ENCODE measurements at regions not wholly inside any gene's neighbourhood (a gene's known extent, or its start where the extent isn't known, plus 50 kb on each side); places are given as distances from the start of the nearest gene placed in this dataset.
"Not testable (repeated sequence)": the region's sequence is repeated elsewhere in the genome, so short reads cannot be mapped to it uniquely, and the experiment has no call there.

DNA sequence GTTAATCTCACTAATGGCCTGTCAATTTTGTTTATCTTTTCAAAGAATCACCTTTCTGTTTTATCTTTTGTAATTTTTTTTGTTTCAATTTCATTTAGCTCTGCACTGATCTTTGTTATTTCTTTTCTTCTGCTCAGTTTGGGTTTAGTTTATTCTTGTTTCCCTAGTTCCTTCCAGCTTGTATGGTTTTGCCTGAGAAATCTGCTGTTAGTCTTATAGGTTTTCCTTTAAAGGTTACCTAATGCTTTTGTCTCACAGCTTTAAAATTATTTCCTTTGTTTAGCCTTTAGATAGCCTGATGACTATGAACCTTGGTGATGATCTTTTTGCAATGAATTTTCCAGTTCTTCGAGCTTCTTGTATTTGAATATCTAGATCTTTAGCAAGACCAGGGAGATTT is 1869.8 kb upstream of the PCDH20 start:
- DNase-seq (ENCODE audit: low read depth, low spot score): no peak

GRCh38 chr13:63279136-63279535 is 1863.5 kb upstream of the PCDH20 start:
- DNase-seq (ENCODE audit: low read depth, low spot score): no peak

GRCh38 chr13:63274772-63275171 is 1859.1 kb upstream of the PCDH20 start:
- DNase-seq (ENCODE audit: low read depth, low spot score): no peak

- DNase-seq (ENCODE audit: low read depth, low spot score): no peak
Observed at GRCh38 chr13:63249411-63250187, 1834.0 kb upstream of the PCDH20 start.

GRCh38 chr13:63236667-63237396 is 1821.2 kb upstream of the PCDH20 start:
- DNase-seq (ENCODE audit: low read depth, low spot score): not testable (repeated sequence)

GRCh38 chr13:63218596-63218995 is 1802.9 kb upstream of the PCDH20 start:
- not testable (repeated sequence) for DNase-seq (ENCODE audit: low read depth, low spot score)

DNA sequence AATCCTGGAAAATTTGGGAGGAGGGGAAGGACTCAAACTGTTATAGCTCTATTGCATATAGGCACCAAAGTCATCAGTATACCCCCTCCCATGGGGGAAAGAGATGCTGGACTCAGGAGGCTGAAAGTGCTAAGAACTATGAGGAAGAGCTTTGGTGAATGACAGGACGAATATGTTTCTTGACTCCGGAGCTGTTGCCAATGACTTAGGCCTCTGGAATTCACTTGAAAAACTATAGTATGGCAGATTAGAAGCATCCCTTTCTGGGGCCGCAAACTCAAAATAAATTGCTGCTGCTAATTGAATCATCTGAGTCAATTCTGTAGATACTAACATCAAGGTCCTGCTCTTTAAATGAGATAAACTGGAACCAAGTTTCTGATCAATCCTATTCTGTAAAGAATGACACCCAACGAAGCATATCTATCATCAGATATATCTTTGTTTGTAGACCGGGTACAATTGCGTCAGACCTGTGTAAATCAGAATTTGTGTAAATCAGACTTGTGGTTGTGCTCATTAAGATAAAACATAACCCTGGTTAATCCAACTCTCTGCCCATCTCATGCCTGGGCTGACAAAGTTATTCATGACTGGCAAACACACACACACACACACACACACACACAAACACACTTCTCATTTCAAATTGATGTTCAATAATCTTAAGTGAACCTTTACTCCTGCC is 1793.8 kb upstream of the PCDH20 start:
- DNase-seq (ENCODE audit: low read depth, low spot score): no peak

DNA sequence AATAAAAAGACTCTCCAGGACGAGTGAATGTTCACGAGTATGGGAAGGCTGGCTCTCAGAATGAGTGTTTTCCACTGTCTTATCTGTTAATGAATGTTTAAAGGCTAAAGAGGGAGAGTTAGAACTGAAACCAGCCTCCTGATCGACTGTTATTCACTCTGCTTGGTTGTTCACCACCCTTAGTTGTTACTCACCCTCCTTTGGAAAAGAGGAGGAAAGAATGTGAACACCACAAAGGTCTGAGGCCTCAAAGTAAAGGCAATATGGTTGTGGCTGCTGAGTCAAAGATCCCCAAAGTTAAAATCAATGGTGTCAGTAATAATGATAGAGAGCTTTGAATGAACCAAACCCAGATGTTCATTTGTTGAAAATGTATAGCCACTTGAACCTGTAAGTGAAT is 1793.2 kb upstream of the PCDH20 start:
- DNase-seq (ENCODE audit: low read depth, low spot score): no peak

DNA sequence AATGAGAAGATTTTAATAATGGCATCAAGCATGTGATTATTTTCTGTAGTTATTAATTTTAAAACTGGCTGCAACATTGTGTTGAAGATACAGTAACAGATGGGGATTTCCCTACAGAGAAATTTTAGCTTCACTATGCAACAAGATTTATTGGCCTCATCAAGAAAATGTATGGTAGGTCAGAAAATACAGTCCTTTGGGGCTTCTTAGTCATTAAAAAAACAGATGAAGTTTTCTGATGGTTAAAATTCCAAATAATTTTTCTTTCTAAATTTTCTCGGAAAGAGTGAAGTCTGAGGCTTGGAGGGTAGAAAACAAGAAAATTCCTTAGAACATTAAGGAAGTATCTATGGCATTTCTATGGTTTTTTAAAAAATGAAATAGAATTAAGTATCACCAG is 1790.8 kb upstream of the PCDH20 start:
- peak; percentile 18 for DNase-seq (ENCODE audit: low read depth, low spot score)

GRCh38 chr13:63201493-63201892 is 1785.8 kb upstream of the PCDH20 start:
- DNase-seq (ENCODE audit: low read depth, low spot score): no peak

DNA sequence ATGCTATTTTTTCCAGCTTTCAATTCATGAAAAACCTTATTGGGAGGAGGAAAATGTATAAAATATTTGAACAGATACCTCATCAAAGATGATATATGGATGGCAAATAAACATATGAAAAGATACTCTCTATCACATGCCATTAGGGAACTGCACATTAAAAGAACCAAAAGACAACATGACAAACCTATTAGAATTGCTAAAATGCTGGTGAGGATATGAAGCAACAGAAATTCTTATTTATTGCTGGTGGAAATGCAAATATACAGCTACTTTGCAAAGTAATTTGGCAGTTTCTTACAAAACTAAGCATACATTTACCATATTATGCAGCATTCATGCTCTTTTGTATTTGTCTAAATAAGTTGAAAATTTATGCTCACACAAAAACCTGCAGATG is 1783.9 kb upstream of the PCDH20 start:
- DNase-seq (ENCODE audit: low read depth, low spot score): no peak

DNA sequence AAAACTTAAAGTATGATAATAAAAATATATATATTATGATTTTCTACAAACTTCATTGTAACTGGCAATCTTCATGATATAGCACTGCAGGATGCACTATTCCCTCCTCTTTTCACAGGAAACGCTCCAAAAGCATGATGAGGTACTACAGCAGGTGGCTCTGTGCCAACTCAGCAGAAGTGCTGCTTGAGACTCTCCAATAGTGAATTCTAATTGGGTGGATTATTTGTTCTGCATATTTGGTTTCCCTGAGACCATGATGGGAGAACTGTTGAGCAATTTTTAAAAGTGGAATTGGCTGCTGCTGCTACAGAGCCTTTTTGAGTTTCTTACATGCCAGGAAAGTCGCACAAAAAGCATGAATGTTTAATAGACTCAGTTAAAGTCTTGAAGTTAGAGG is 1782.4 kb upstream of the PCDH20 start:
- no peak for DNase-seq (ENCODE audit: low read depth, low spot score)

GRCh38 chr13:63195726-63196125 is 1780.1 kb upstream of the PCDH20 start:
- no peak for DNase-seq (ENCODE audit: low read depth, low spot score)

GRCh38 chr13:63190742-63191141 is 1775.1 kb upstream of the PCDH20 start:
- DNase-seq (ENCODE audit: low read depth, low spot score): no peak

DNA sequence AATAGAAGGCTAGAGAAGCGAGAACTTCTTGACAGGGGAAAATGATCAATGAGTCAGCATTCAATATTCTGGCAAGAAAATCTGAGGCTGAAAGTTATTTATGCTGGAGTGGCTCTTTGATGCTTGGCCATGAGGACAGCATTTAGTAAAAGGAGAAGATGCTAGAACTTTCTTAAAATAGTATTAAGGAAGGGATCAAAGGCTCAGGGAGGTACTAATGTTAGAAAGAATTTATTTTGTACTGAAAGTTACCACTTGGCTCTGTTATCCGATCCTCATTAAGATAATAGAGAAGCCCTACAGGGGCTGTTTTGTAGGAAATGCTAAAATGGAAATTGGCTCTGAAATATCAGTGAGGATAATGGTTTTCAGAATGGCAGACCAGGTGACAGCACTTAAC is 1774.6 kb upstream of the PCDH20 start:
- DNase-seq (ENCODE audit: low read depth, low spot score): no peak

GRCh38 chr13:63189712-63190111 is 1774.1 kb upstream of the PCDH20 start:
- no peak for DNase-seq (ENCODE audit: low read depth, low spot score)

DNA sequence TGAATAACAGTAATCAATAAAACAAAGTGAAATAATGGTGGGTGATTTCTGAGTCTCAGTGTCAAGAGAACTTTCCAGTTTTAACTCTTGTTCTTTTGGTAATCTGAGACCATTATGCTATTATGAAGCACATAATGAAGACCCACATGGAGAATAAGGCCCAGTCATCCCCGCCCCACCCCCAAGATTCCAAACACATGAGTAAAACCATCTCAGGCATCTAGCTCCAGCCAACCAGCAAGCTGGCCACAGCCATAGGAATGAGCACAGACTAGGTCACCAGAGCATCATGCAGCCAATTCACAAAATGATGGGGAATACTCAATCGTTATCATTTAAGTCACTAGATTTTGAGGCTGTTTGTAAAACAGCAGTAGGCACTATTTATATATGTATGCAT is 1769.0 kb upstream of the PCDH20 start:
- peak; percentile 10 for DNase-seq (ENCODE audit: low read depth, low spot score)

DNA sequence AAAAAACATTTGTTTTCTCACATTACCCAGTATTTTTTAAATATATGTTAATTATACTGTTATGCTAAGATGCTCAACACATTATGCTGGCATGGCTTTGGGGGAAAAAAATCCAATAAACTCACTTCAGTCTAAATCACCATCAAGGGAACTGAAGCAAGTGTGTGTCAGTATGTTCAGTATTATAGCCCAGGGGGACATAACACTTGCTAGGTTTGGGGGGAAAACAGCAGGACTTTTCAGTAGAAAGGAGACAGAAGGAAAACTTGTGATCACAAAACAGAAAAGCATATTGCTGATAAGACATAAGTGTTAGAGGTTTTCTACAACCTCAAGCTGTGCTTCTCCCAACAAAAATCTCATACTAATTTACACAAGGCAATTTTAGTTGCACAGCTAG is 1759.9 kb upstream of the PCDH20 start:
- DNase-seq (ENCODE audit: low read depth, low spot score): no peak

DNA sequence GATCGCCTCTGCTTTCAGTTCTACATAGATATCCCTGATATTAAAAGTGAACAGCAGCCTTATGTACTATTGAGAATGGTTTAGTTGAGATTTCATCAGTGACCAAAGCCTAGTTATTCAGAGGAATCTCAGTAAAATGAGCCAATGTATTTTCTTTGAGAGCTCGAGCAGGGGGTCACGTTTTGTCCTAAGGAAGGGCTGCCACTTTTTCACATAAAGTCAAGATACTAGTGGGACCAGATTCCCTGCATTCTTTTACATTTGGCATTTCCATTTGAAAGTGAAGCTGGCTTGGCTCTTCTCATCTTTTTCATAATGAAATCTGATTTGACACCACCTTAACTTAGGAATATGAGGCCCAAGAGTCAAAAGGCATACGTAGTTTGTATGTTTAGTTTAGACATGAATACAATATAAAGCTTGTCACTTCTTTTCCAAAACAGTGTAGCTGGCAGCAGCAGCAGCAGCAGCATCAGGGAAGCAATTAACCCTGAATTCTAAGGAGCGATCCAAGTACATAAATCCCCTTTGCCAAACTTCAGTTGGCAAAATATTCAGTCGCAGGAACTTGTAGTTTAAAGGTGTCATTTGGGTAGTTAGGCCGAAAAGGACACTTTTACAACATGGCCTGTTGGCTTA is 1752.2 kb upstream of the PCDH20 start:
- no peak for DNase-seq (ENCODE audit: low read depth, low spot score)

GRCh38 chr13:63166345-63166744 is 1750.7 kb upstream of the PCDH20 start:
- DNase-seq (ENCODE audit: low read depth, low spot score): no peak

GRCh38 chr13:63163903-63164302 is 1748.3 kb upstream of the PCDH20 start:
- DNase-seq (ENCODE audit: low read depth, low spot score): no peak

DNA sequence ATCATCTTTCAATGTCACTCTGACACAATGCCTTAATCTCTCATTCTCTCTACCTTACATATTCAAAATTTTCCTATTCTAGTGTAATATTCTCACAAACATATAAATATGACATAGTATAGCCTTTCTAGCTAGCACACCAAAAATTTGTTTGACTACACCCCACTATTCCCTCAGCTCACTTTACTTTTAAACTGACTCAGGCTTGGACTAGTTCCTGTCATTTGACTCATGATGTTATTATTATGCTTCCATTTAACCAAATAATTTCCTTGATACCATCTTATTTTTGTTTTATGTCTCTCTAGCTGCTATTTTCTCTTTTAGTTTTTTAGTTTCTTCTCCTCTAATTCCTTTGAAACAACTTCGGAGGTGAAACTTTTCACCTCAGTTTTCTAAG is 1745.6 kb upstream of the PCDH20 start:
- no peak for DNase-seq (ENCODE audit: low read depth, low spot score)

Data from smooth muscle cell of the brain vasculature (primary cell).